ENCODE measurements at regions not wholly inside any gene's neighbourhood (a gene's known extent, or its start where the extent isn't known, plus 50 kb on each side); places are given as distances from the start of the nearest gene placed in this dataset.

GRCh38 chr3:72519946-72520604, 328.2 kb downstream of the SHQ1 start:
- Mint-ChIP-seq H3K4me3 (no peak overlapping the region), H3K27ac (no peak overlapping the region)

GRCh38 chr3:72517921-72518424, 330.3 kb downstream of the SHQ1 start:
- H3K4me3 Mint-ChIP-seq: no peak overlapping the region
- no peaks in the 10 kb centered on the region for H3K36me3 Mint-ChIP-seq
- no peak for DNase-seq
- CTCF ChIA-PET (ENCODE audit: partially characterized antibody): no interaction called here
- no peak overlapping the region for H3K4me3 ChIP-seq (ENCODE audit: low read length in 2 of 2)
- no peaks in the 10 kb centered on the region for H3K36me3 ChIP-seq (ENCODE audit: insufficient read depth, low read length)
- POLR2A ChIA-PET (ENCODE audit: partially characterized antibody): no interaction called here
- no peaks in the 10 kb centered on the region for H3K27me3 ChIP-seq (ENCODE audit: insufficient read depth, low read length)
- H3K27ac Mint-ChIP-seq: no peak overlapping the region
- peaks cover 0 to under 1% (median under 1%) of the 10 kb centered on the region in 4 donors for H3K4me1 Mint-ChIP-seq
- intact Hi-C loops (cut with micrococcal nuclease): no loop called here
- H3K4me1 ChIP-seq (ENCODE audit: insufficient read depth, low read length): no peaks in the 10 kb centered on the region
- no peak overlapping the region for H3K27ac ChIP-seq (ENCODE audit: low read depth, low read length)
- H3K9me3 Mint-ChIP-seq: no peaks in the 10 kb centered on the region
- no peaks in the 10 kb centered on the region for H3K27me3 Mint-ChIP-seq
- no peaks in the 10 kb centered on the region for H3K9me3 ChIP-seq (ENCODE audit: control insufficient read depth in 1 of 2, low read length in 2 of 2)

More at GRCh38 chr3:72519946-72520604, 328.2 kb downstream of the SHQ1 start:
- intact Hi-C loops (cut with micrococcal nuclease): no loop called here
- no peaks in the 10 kb centered on the region for H3K9me3 ChIP-seq (ENCODE audit: control insufficient read depth in 1 of 2, low read length in 2 of 2)
- Mint-ChIP-seq H3K9me3 (no peaks in the 10 kb centered on the region), H3K36me3 (no peaks in the 10 kb centered on the region), H3K27me3 (no peaks in the 10 kb centered on the region), H3K4me1 (peaks cover 6 to 11% (median 7%) of the 10 kb centered on the region in 4 donors)
- H3K27ac ChIP-seq (ENCODE audit: low read depth, low read length): no peak overlapping the region
- H3K27me3 ChIP-seq (ENCODE audit: insufficient read depth, low read length): no peaks in the 10 kb centered on the region
- no peaks in the 10 kb centered on the region for H3K36me3 ChIP-seq (ENCODE audit: insufficient read depth, low read length)
- H3K4me1 ChIP-seq (ENCODE audit: insufficient read depth, low read length): peaks cover 5% of the 10 kb centered on the region
- no peak for DNase-seq
- ChIA-PET CTCF (ENCODE audit: partially characterized antibody) (no interaction called here), POLR2A (ENCODE audit: partially characterized antibody) (no interaction called here)
- H3K4me3 ChIP-seq (ENCODE audit: low read length in 2 of 2): no peak overlapping the region

GRCh38 chr3:72517336-72517735, 330.9 kb downstream of the SHQ1 start:
- ChIA-PET CTCF (ENCODE audit: partially characterized antibody) (no interaction called here), POLR2A (ENCODE audit: partially characterized antibody) (no interaction called here)

GRCh38 chr3:72516361-72516760, 331.9 kb downstream of the SHQ1 start:
- H3K9me3 ChIP-seq (ENCODE audit: control insufficient read depth in 1 of 2, low read length in 2 of 2): no peaks in the 10 kb centered on the region
- intact Hi-C loops (cut with micrococcal nuclease): no loop called here
- Mint-ChIP-seq H3K4me3 (no peak overlapping the region), H3K36me3 (no peaks in the 10 kb centered on the region), H3K27ac (no peak overlapping the region), H3K27me3 (no peaks in the 10 kb centered on the region), H3K9me3 (no peaks in the 10 kb centered on the region), H3K4me1 (no peaks in the 10 kb centered on the region)
- no peak for DNase-seq
- H3K27ac ChIP-seq (ENCODE audit: low read depth, low read length): no peak overlapping the region
- H3K4me3 ChIP-seq (ENCODE audit: low read length in 2 of 2): no peak overlapping the region
- H3K27me3 ChIP-seq (ENCODE audit: insufficient read depth, low read length): no peaks in the 10 kb centered on the region
- H3K4me1 ChIP-seq (ENCODE audit: insufficient read depth, low read length): no peaks in the 10 kb centered on the region
- no peaks in the 10 kb centered on the region for H3K36me3 ChIP-seq (ENCODE audit: insufficient read depth, low read length)
- ChIA-PET POLR2A (ENCODE audit: partially characterized antibody) (no interaction called here), CTCF (ENCODE audit: partially characterized antibody) (no interaction called here)

More at GRCh38 chr3:72517336-72517735, 330.9 kb downstream of the SHQ1 start:
- no peak overlapping the region for H3K4me3 Mint-ChIP-seq
- no peak for DNase-seq
- H3K36me3 Mint-ChIP-seq: no peaks in the 10 kb centered on the region
- Histone ChIP-seq H3K36me3 (ENCODE audit: insufficient read depth, low read length) (no peaks in the 10 kb centered on the region), H3K4me3 (ENCODE audit: low read length in 2 of 2) (no peak overlapping the region), H3K27me3 (ENCODE audit: insufficient read depth, low read length) (no peaks in the 10 kb centered on the region), H3K9me3 (ENCODE audit: control insufficient read depth in 1 of 2, low read length in 2 of 2) (no peaks in the 10 kb centered on the region), H3K27ac (ENCODE audit: low read depth, low read length) (no peak overlapping the region), H3K4me1 (ENCODE audit: insufficient read depth, low read length) (no peaks in the 10 kb centered on the region)
- H3K9me3 Mint-ChIP-seq: no peaks in the 10 kb centered on the region
- no peaks in the 10 kb centered on the region for H3K27me3 Mint-ChIP-seq
- H3K27ac Mint-ChIP-seq: no peak overlapping the region
- intact Hi-C loops (cut with micrococcal nuclease): no loop called here
- no peaks in the 10 kb centered on the region for H3K4me1 Mint-ChIP-seq

- Histone ChIP-seq H3K27ac (ENCODE audit: low read depth, low read length) (no peak overlapping the region), H3K4me3 (ENCODE audit: low read length in 2 of 2) (no peak overlapping the region), H3K36me3 (ENCODE audit: insufficient read depth, low read length) (no peaks in the 10 kb centered on the region), H3K4me1 (ENCODE audit: insufficient read depth, low read length) (no peaks in the 10 kb centered on the region), H3K27me3 (ENCODE audit: insufficient read depth, low read length) (no peaks in the 10 kb centered on the region), H3K9me3 (ENCODE audit: control insufficient read depth in 1 of 2, low read length in 2 of 2) (no peaks in the 10 kb centered on the region)
- Mint-ChIP-seq H3K27me3 (no peaks in the 10 kb centered on the region), H3K4me3 (no peak overlapping the region), H3K4me1 (no peaks in the 10 kb centered on the region), H3K9me3 (no peaks in the 10 kb centered on the region), H3K27ac (no peak overlapping the region), H3K36me3 (no peaks in the 10 kb centered on the region)
- intact Hi-C loops (cut with micrococcal nuclease): no loop called here
- ChIA-PET POLR2A (ENCODE audit: partially characterized antibody) (no interaction called here), CTCF (ENCODE audit: partially characterized antibody) (no interaction called here)
- DNase-seq: peak in 1 of 5 donors; percentile 17
These were observed 332.3 kb downstream of the SHQ1 start for GRCh38 chr3:72515941-72516340.

- Mint-ChIP-seq H3K4me1 (no peaks in the 10 kb centered on the region), H3K27ac (no peak overlapping the region), H3K4me3 (no peak overlapping the region), H3K27me3 (no peaks in the 10 kb centered on the region), H3K36me3 (no peaks in the 10 kb centered on the region), H3K9me3 (no peaks in the 10 kb centered on the region)
- no peaks in the 10 kb centered on the region for H3K4me1 ChIP-seq (ENCODE audit: insufficient read depth, low read length)
- intact Hi-C loops (cut with micrococcal nuclease): no loop called here
- no peak for DNase-seq
- no peaks in the 10 kb centered on the region for H3K36me3 ChIP-seq (ENCODE audit: insufficient read depth, low read length)
- no peak overlapping the region for H3K27ac ChIP-seq (ENCODE audit: low read depth, low read length)
- ChIA-PET CTCF (ENCODE audit: partially characterized antibody) (no interaction called here), POLR2A (ENCODE audit: partially characterized antibody) (no interaction called here)
- no peak overlapping the region for H3K4me3 ChIP-seq (ENCODE audit: low read length in 2 of 2)
- no peaks in the 10 kb centered on the region for H3K9me3 ChIP-seq (ENCODE audit: control insufficient read depth in 1 of 2, low read length in 2 of 2)
- H3K27me3 ChIP-seq (ENCODE audit: insufficient read depth, low read length): no peaks in the 10 kb centered on the region
These were observed 333.0 kb downstream of the SHQ1 start for GRCh38 chr3:72515281-72515680.

DNA sequence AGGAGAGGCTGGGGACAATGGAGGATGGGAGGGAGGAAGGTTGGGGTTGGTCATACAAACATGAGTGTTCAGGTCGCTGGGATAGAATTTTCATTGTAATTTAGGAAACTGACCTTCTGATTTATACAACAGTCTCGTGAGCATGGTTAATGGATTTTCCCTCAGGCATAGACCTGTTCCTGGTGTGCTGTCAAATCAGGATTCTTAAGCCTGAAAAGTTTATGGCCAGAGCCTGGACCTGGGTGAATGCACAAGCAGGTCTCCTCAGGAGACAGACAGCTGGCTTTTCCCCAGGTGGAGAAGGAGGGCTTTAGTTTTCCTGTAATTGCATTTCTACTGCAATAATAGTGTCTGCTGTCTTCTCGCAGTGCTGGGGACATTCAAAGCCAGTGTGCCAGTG, 338.0 kb downstream of the SHQ1 start:
- H3K27ac ChIP-seq (ENCODE audit: low read depth, low read length): no peak overlapping the region
- H3K27ac Mint-ChIP-seq: no peak overlapping the region
- intact Hi-C loops (cut with micrococcal nuclease): no loop called here
- no peaks in the 10 kb centered on the region for H3K4me1 ChIP-seq (ENCODE audit: insufficient read depth, low read length)
- POLR2A ChIA-PET (ENCODE audit: partially characterized antibody): no interaction called here
- H3K4me3 Mint-ChIP-seq: no peak overlapping the region
- CTCF ChIA-PET (ENCODE audit: partially characterized antibody): no interaction called here
- H3K4me1 Mint-ChIP-seq: no peaks in the 10 kb centered on the region
- H3K27me3 Mint-ChIP-seq: no peaks in the 10 kb centered on the region
- H3K36me3 ChIP-seq (ENCODE audit: insufficient read depth, low read length): no peaks in the 10 kb centered on the region
- H3K9me3 Mint-ChIP-seq: no peaks in the 10 kb centered on the region
- H3K4me3 ChIP-seq (ENCODE audit: low read length in 2 of 2): no peak overlapping the region
- H3K27me3 ChIP-seq (ENCODE audit: insufficient read depth, low read length): no peaks in the 10 kb centered on the region
- no peaks in the 10 kb centered on the region for H3K36me3 Mint-ChIP-seq
- DNase-seq: no peak
- H3K9me3 ChIP-seq (ENCODE audit: control insufficient read depth in 1 of 2, low read length in 2 of 2): no peaks in the 10 kb centered on the region

Measured in CD4-positive, alpha-beta memory T cell (primary cell).